ENCODE measurements at regions not wholly inside any gene's neighbourhood (a gene's known extent, or its start where the extent isn't known, plus 50 kb on each side); places are given as distances from the start of the nearest gene placed in this dataset.
"Not testable (repeated sequence)": the region's sequence is repeated elsewhere in the genome, so short reads cannot be mapped to it uniquely, and the experiment has no call there.

- ATAC-seq (no peak), DNase-seq (ENCODE audit: low read depth in 1 of 2, low spot score in 1 of 2) (no peak), FAIRE-seq (no peak)
- Histone ChIP-seq H3K4me3 (no peak overlapping the region), H3K27ac (no peak overlapping the region), H3K4me1 (peaks cover 37% of the 10 kb centered on the region), H3K4me2 (no peak overlapping the region), H3K9me3 (peaks cover 14% of the 10 kb centered on the region)
- TF ChIP-seq FOSL2 (IDR thresholded peaks at IDR 0.05) (no peak), FOSL2 (CRISPR knock-in tag; IDR thresholded peaks at IDR 0.05) (no peak), CHD4 (IDR thresholded peaks at IDR 0.05; ENCODE audit: borderline replicate concordance) (no peak), ESRRA (IDR thresholded peaks at IDR 0.05; ENCODE audit: borderline replicate concordance, low read length) (no peak), PHF8 (IDR thresholded peaks at IDR 0.05; ENCODE audit: borderline replicate concordance, low read depth) (no peak), FOXS1 (CRISPR knock-in tag; IDR thresholded peaks at IDR 0.05) (no peak), REST (IDR thresholded peaks at IDR 0.05) (no peak), RNF2 (IDR thresholded peaks at IDR 0.05; ENCODE audit: borderline replicate concordance, low read depth) (no peak), JUN (IDR thresholded peaks at IDR 0.05) (no peak), ZNF302 (CRISPR knock-in tag; IDR thresholded peaks at IDR 0.05) (no peak), NFE2L2 (conservative IDR thresholded peaks at IDR 0.05; ENCODE audit: low read length) (no peak)
- TF ChIP-seq, protein P1, sequence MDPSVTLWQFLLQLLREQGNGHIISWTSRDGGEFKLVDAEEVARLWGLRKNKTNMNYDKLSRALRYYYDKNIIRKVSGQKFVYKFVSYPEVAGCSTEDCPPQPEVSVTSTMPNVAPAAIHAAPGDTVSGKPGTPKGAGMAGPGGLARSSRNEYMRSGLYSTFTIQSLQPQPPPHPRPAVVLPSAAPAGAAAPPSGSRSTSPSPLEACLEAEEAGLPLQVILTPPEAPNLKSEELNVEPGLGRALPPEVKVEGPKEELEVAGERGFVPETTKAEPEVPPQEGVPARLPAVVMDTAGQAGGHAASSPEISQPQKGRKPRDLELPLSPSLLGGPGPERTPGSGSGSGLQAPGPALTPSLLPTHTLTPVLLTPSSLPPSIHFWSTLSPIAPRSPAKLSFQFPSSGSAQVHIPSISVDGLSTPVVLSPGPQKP (IDR thresholded peaks at IDR 0.05; ENCODE audit: low read depth, low read length) = no peak
- TF ChIP-seq, protein P2, sequence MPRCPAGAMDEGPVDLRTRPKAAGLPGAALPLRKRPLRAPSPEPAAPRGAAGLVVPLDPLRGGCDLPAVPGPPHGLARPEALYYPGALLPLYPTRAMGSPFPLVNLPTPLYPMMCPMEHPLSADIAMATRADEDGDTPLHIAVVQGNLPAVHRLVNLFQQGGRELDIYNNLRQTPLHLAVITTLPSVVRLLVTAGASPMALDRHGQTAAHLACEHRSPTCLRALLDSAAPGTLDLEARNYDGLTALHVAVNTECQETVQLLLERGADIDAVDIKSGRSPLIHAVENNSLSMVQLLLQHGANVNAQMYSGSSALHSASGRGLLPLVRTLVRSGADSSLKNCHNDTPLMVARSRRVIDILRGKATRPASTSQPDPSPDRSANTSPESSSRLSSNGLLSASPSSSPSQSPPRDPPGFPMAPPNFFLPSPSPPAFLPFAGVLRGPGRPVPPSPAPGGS (IDR thresholded peaks at IDR 0.05) = no peak
- ChIA-PET CTCF (interaction anchor here (0.8 kb wide), 1 partner anchor 1037 kb away, joined by 3 read pairs; no protein-coding TSS in a partner anchor), POLR2A (no interaction called here)
- 65% methylated on average over 1 of the region's 1 CpG for WGBS (ENCODE audit: missing lambda C conversion rate)
These were observed 98.6 kb upstream of the ITPRID2 start for GRCh38 chr2:181792906-181793305.

DNA sequence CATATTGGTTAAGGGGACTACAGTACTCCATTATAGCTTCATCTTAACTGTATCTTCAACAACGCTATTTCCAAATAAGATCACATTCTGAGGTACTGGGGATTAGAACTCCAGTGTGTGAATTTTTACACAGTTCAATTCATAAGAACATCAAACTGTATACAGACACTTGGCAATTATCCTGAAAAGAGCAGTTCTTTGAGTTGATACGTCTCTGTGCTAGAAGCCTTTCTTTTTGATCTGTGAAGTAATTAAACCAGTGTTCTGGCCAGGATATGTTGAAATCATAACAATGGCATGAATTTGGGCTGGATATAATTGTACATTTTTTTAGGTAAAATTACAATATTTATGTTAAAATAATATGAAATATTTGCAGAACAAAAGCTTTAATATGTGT lies 93.5 kb upstream of the ITPRID2 start:
- TF ChIP-seq HOXB5 (CRISPR knock-in tag; IDR thresholded peaks at IDR 0.05) = no peak
- TF ChIP-seq, protein P2 (IDR thresholded peaks at IDR 0.05) = no peak
- TF ChIP-seq JUNB (IDR thresholded peaks at IDR 0.05) = no peak
- TF ChIP-seq NPAS2 (CRISPR knock-in tag; IDR thresholded peaks at IDR 0.05; ENCODE audit: borderline replicate concordance) = no peak
- TF ChIP-seq FOSB (CRISPR knock-in tag; IDR thresholded peaks at IDR 0.05) = no peak
- no peak for TF ChIP-seq KDM5A (IDR thresholded peaks at IDR 0.05)
- no peak for TF ChIP-seq HDAC2 (IDR thresholded peaks at IDR 0.05)
- peaks cover 6% of the 10 kb centered on the region; the same call in 2 of the 3 replicates for H3K9me3 ChIP-seq
- ChIA-PET CTCF (interaction anchor here (1.5 kb wide), 1 partner anchor 156 kb away, joined by 4 read pairs; no protein-coding TSS in a partner anchor), POLR2A (no interaction called here)
- WGBS (ENCODE audit: missing lambda C conversion rate) = 97% methylated on average over 2 of the region's 2 CpGs
- H3K4me2 ChIP-seq = no peak overlapping the region
- FAIRE-seq = no peak
- H3K27ac ChIP-seq = no peak overlapping the region
- DNase-seq (ENCODE audit: low read depth in 1 of 2, low spot score in 1 of 2) = no peak
- ATAC-seq = no peak
- H3K4me1 ChIP-seq = no peaks in the 10 kb centered on the region
- no peak overlapping the region for H3K4me3 ChIP-seq

- FAIRE-seq; H3K27ac ChIP-seq; H3K4me3 ChIP-seq; H3K9me3 ChIP-seq; DNase-seq (ENCODE audit: low read depth in 1 of 2, low spot score in 1 of 2); ATAC-seq; H3K4me1 ChIP-seq; POLR2A ChIA-PET; H3K4me2 ChIP-seq: not testable (repeated sequence)
- WGBS (ENCODE audit: missing lambda C conversion rate) = 91% methylated on average over 1 of the region's 1 CpG
- CTCF ChIA-PET = interaction anchor here (0.6 kb wide), 1 partner anchor 81 kb away, joined by 3 read pairs; no protein-coding TSS in a partner anchor
These were observed 89.2 kb upstream of the ITPRID2 start for GRCh38 chr2:181802300-181802699.

DNA sequence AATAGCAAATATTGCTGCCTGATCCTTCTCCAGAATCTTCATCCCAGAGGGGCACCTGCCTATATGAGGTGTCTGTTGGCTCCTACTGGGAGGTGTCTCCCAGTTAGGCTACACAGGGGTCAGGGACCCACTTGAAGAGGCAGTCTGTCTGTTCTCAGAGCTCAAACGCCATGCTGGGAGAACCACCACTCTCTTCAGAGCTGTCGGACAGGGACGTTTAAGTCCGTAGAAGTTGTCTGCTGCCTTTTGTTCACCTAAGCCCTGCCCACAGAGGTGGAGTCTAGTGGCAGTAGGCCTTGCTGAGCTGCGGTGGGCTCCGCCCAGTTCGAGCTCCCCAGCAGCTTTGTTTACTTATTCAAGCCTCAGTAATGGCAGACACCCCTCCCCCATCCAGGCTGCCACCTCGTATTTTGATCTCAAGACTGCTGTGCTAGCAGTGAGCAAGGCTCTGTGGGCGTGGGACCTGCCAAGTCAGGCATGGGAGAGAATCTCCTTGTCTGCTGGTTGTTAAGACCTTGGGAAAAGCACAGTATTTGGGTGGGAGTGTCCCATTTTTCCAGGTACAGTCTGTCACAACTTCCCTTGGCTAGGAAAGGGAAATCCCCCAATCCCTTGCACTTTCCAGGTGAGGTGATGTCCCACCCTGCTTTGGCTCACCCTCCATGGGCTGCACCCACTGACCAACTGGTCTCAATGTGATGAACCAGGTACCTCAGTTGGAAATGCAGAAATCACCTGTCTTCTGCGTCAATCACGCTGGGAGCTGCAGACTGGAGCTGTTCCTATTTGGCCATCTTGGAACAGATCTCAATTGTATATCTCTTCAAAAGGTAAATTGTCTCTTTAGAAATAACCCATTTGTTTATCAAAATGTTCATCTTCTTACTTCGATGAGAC lies 87.4 kb upstream of the ITPRID2 start:
- H3K4me3 ChIP-seq; DNase-seq (ENCODE audit: low read depth in 1 of 2, low spot score in 1 of 2); FAIRE-seq; H3K4me1 ChIP-seq; POLR2A ChIA-PET; H3K9me3 ChIP-seq; ATAC-seq; H3K4me2 ChIP-seq: not testable (repeated sequence)
- CTCF ChIA-PET = interaction anchor here (1.1 to 1.6 kb wide), 2 partner anchors 13 to 93 kb away, joined by 3 to 6 read pairs; no protein-coding TSS in a partner anchor
- H3K27ac ChIP-seq = 0 out of 6 replicates have a peak overlapping the region, but pooled peaks of 1 of the 2 experiments have one; percentile 21
- 74% methylated on average over 11 of the region's 12 CpGs for WGBS (ENCODE audit: missing lambda C conversion rate)
